GM12891 (cell line): ENCODE measurements at regions not wholly inside any gene's neighbourhood (a gene's known extent, or its start where the extent isn't known, plus 50 kb on each side); places are given as distances from the start of the nearest gene placed in this dataset.

ENCODE experiments used
- POLR2A ChIP-seq: IDR thresholded peaks from 2 replicates; pipeline ENCODE4 v1.6.1; 2011; ENCODE audit warnings: low read depth, low read length, control low read depth
- POLR2AphosphoS5 ChIP-seq: IDR thresholded peaks from 2 replicates; pipeline ENCODE4 v1.6.1; 2011; ENCODE audit warnings: low read depth, low read length, control low read depth

GRCh38 chr15:37166402-37166801 lies 66.1 kb upstream of the MEIS2 start:
- TF ChIP-seq POLR2A (no peak), POLR2AphosphoS5 (no peak)
